ENCODE measurements at regions not wholly inside any gene's neighbourhood (a gene's known extent, or its start where the extent isn't known, plus 50 kb on each side); places are given as distances from the start of the nearest gene placed in this dataset.
"Not testable (repeated sequence)": the region's sequence is repeated elsewhere in the genome, so short reads cannot be mapped to it uniquely, and the experiment has no call there.

DNA sequence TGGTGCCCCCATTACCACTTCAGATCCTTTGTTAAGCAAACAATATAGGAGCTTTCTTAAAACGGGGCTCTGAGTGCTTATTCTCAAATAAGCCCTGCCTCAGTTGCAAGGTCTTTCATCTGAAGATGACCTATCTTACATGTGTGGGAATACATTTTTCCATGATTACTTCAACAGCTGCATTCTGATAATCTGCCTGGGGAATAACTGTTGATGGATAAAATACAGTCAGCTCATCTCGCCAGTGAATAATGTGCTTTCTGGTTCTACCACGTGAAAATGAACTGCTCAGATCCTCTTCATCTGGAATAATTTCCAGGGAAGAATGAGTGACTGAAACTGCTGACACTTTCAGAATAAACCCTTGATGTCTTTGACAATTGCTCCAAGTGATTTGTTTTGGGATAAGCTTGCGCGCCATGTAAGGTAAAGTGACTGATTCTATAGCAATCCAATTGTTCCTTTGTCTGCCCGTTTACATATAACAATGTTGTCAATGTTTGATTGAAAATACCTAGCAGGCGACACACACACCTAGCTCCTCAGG is 161.3 kb downstream of the RTL9 start:
- ATAC-seq = no peak
- TF ChIP-seq GLIS3 (CRISPR knock-in tag; IDR thresholded peaks at IDR 0.05) (no peak), ZC3H10 (CRISPR knock-in tag; IDR thresholded peaks at IDR 0.05) (no peak), ZNF8 (CRISPR knock-in tag; IDR thresholded peaks at IDR 0.05) (no peak), ZNF565 (CRISPR knock-in tag; conservative IDR thresholded peaks at IDR 0.05; ENCODE audit: low read depth) (no peak), ISL1 (CRISPR knock-in tag; IDR thresholded peaks at IDR 0.05) (no peak), ZFP3 (CRISPR knock-in tag; IDR thresholded peaks at IDR 0.05) (no peak), CSDC2 (CRISPR knock-in tag; IDR thresholded peaks at IDR 0.05) (no peak), ZNF70 (CRISPR knock-in tag; IDR thresholded peaks at IDR 0.05) (no peak), TOX (CRISPR knock-in tag; IDR thresholded peaks at IDR 0.05; ENCODE audit: borderline replicate concordance) (no peak), BACH2 (CRISPR knock-in tag; IDR thresholded peaks at IDR 0.05; ENCODE audit: borderline replicate concordance) (no peak), RARB (CRISPR knock-in tag; IDR thresholded peaks at IDR 0.05) (no peak), ZFP30 (CRISPR knock-in tag; IDR thresholded peaks at IDR 0.05) (no peak), ARNTL (CRISPR knock-in tag; IDR thresholded peaks at IDR 0.05; ENCODE audit: borderline replicate concordance, low read depth) (no peak), ESRRG (CRISPR knock-in tag; IDR thresholded peaks at IDR 0.05) (no peak)
- TF ChIP-seq, protein P1, sequence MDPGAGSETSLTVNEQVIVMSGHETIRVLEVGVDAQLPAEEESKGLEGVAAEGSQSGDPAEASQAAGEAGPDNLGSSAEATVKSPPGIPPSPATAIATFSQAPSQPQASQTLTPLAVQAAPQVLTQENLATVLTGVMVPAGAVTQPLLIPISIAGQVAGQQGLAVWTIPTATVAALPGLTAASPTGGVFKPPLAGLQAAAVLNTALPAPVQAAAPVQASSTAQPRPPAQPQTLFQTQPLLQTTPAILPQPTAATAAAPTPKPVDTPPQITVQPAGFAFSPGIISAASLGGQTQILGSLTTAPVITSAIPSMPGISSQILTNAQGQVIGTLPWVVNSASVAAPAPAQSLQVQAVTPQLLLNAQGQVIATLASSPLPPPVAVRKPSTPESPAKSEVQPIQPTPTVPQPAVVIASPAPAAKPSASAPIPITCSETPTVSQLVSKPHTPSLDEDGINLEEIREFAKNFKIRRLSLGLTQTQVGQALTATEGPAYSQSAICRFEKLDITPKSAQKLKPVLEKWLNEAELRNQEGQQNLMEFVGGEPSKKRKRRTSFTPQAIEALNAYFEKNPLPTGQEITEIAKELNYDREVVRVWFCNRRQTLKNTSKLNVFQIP (CRISPR knock-in tag; IDR thresholded peaks at IDR 0.05; ENCODE audit: borderline replicate concordance, low read depth) = no peak
- TF ChIP-seq, protein P2, sequence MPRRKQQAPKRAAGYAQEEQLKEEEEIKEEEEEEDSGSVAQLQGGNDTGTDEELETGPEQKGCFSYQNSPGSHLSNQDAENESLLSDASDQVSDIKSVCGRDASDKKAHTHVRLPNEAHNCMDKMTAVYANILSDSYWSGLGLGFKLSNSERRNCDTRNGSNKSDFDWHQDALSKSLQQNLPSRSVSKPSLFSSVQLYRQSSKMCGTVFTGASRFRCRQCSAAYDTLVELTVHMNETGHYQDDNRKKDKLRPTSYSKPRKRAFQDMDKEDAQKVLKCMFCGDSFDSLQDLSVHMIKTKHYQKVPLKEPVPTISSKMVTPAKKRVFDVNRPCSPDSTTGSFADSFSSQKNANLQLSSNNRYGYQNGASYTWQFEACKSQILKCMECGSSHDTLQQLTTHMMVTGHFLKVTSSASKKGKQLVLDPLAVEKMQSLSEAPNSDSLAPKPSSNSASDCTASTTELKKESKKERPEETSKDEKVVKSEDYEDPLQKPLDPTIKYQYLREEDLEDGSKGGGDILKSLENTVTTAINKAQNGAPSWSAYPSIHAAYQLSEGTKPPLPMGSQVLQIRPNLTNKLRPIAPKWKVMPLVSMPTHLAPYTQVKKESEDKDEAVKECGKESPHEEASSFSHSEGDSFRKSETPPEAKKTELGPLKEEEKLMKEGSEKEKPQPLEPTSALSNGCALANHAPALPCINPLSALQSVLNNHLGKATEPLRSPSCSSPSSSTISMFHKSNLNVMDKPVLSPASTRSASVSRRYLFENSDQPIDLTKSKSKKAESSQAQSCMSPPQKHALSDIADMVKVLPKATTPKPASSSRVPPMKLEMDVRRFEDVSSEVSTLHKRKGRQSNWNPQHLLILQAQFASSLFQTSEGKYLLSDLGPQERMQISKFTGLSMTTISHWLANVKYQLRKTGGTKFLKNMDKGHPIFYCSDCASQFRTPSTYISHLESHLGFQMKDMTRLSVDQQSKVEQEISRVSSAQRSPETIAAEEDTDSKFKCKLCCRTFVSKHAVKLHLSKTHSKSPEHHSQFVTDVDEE (CRISPR knock-in tag; IDR thresholded peaks at IDR 0.05) = no peak
- TF ChIP-seq, protein P3, sequence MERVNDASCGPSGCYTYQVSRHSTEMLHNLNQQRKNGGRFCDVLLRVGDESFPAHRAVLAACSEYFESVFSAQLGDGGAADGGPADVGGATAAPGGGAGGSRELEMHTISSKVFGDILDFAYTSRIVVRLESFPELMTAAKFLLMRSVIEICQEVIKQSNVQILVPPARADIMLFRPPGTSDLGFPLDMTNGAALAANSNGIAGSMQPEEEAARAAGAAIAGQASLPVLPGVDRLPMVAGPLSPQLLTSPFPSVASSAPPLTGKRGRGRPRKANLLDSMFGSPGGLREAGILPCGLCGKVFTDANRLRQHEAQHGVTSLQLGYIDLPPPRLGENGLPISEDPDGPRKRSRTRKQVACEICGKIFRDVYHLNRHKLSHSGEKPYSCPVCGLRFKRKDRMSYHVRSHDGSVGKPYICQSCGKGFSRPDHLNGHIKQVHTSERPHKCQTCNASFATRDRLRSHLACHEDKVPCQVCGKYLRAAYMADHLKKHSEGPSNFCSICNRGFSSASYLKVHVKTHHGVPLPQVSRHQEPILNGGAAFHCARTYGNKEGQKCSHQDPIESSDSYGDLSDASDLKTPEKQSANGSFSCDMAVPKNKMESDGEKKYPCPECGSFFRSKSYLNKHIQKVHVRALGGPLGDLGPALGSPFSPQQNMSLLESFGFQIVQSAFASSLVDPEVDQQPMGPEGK (CRISPR knock-in tag; IDR thresholded peaks at IDR 0.05; ENCODE audit: borderline replicate concordance) = no peak
- TF ChIP-seq, protein P4, sequence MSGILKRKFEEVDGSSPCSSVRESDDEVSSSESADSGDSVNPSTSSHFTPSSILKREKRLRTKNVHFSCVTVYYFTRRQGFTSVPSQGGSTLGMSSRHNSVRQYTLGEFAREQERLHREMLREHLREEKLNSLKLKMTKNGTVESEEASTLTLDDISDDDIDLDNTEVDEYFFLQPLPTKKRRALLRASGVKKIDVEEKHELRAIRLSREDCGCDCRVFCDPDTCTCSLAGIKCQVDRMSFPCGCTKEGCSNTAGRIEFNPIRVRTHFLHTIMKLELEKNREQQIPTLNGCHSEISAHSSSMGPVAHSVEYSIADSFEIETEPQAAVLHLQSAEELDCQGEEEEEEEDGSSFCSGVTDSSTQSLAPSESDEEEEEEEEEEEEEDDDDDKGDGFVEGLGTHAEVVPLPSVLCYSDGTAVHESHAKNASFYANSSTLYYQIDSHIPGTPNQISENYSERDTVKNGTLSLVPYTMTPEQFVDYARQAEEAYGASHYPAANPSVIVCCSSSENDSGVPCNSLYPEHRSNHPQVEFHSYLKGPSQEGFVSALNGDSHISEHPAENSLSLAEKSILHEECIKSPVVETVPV (CRISPR knock-in tag; IDR thresholded peaks at IDR 0.05) = no peak
- TF ChIP-seq, protein P5, sequence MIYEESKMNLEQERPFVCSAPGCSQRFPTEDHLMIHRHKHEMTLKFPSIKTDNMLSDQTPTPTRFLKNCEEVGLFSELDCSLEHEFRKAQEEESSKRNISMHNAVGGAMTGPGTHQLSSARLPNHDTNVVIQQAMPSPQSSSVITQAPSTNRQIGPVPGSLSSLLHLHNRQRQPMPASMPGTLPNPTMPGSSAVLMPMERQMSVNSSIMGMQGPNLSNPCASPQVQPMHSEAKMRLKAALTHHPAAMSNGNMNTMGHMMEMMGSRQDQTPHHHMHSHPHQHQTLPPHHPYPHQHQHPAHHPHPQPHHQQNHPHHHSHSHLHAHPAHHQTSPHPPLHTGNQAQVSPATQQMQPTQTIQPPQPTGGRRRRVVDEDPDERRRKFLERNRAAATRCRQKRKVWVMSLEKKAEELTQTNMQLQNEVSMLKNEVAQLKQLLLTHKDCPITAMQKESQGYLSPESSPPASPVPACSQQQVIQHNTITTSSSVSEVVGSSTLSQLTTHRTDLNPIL (CRISPR knock-in tag; IDR thresholded peaks at IDR 0.05; ENCODE audit: low read depth) = no peak

DNA sequence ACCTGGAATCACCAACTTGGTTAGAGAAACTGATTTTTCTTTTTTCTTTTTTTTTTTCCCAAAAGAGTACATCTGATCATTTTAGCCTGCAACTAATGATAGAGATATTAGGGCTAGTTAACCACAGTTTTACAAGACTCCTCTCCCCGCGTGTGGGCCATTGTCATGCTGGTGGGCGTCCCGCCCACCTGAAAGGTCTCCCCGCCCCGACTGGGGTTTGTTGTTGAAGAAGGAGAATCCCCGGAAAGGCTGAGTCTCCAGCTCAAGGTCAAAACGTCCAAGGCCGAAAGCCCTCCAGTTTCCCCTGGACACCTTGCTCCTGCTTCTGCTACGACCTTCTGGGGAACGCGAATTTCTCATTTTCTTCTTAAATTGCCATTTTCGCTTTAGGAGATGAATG is 162.0 kb downstream of the RTL9 start:
- ATAC-seq = not testable (repeated sequence)

DNA sequence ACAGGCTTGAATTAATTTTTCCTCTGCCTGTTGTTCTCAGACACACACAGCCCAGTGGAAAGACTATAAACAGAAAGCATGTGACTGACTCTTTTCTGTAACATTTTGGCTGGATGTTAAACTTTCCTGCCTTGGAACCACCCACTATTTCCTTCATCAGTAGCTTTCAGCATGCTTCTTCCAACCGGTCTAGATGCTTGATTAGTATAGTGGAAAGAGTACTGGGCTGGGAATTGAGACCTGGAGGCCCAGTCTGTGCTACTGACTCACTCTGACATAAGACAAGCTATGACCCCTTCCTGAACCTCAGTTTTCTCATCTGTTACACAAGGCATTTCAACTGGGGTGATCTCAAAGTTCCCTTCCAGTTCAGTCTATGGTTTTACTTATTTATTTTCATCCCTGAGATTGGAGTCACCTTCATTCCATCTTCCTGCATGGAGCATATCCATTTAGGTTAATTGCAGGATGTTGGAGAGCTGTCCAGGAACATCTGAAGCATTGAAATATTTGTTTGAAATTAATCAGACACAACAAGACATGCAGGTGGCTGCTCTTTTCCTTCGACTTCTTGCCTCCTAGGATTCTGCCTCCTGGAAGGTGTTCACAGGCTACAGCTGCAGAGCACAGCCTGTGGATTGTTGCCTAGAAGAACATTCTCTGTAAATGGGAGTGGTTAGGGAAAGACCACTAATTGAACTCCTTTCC is 173.4 kb downstream of the RTL9 start:
- TF ChIP-seq, protein P4 (CRISPR knock-in tag; IDR thresholded peaks at IDR 0.05) = no peak
- TF ChIP-seq, protein P2 (CRISPR knock-in tag; IDR thresholded peaks at IDR 0.05) = no peak
- TF ChIP-seq OSR1 (CRISPR knock-in tag; IDR thresholded peaks at IDR 0.05) (no peak), TCF4 (CRISPR knock-in tag; IDR thresholded peaks at IDR 0.05; ENCODE audit: borderline replicate concordance) (no peak), CSDC2 (CRISPR knock-in tag; IDR thresholded peaks at IDR 0.05) (no peak), ZNF8 (CRISPR knock-in tag; IDR thresholded peaks at IDR 0.05) (no peak), SNAI2 (CRISPR knock-in tag; IDR thresholded peaks at IDR 0.05) (no peak), RARB (CRISPR knock-in tag; IDR thresholded peaks at IDR 0.05) (no peak), ESRRG (CRISPR knock-in tag; IDR thresholded peaks at IDR 0.05) (no peak), ZC3H10 (CRISPR knock-in tag; IDR thresholded peaks at IDR 0.05) (no peak)
- TF ChIP-seq, protein P5 (CRISPR knock-in tag; IDR thresholded peaks at IDR 0.05; ENCODE audit: low read depth) = no peak
- no peak for ATAC-seq
